ENCODE measurements at regions not wholly inside any gene's neighbourhood (a gene's known extent, or its start where the extent isn't known, plus 50 kb on each side); places are given as distances from the start of the nearest gene placed in this dataset.

GRCh38 chr3:20425138-20425537, 239.1 kb upstream of the SGO1 start:
- Histone ChIP-seq H3K4me2 (no peak overlapping the region), H3K9me2 (ENCODE audit: insufficient read depth) (no peaks in the 10 kb centered on the region), H3K27ac (ENCODE audit: low read depth) (no peak overlapping the region), H3F3A (replicated peaks; ENCODE audit: low read depth) (no peaks in the 10 kb centered on the region), H3K27me3 (ENCODE audit: insufficient read depth) (no peaks in the 10 kb centered on the region), H3K36me3 (ENCODE audit: insufficient read depth) (no peaks in the 10 kb centered on the region), H3K79me2 (replicated peaks; ENCODE audit: insufficient read depth) (no peaks in the 10 kb centered on the region), H4K20me1 (replicated peaks; ENCODE audit: insufficient read depth) (no peaks in the 10 kb centered on the region), H3K4me1 (ENCODE audit: insufficient read depth) (no peaks in the 10 kb centered on the region), H3K4me3 (no peak overlapping the region), H2AFZ (no peak overlapping the region)
- H3K4me1 Mint-ChIP-seq = no peaks in the 10 kb centered on the region
- no peaks in the 10 kb centered on the region; the same call in 2 of the 3 replicates for H3K36me3 Mint-ChIP-seq (ENCODE audit: low read depth)
- no peak overlapping the region for H3K4me3 Mint-ChIP-seq
- DNase-seq (ENCODE audit: low spot score) (no peak), ATAC-seq (no peak)
- TF ChIP-seq ZNF462 (CRISPR knock-in tag; IDR thresholded peaks at IDR 0.05) (no peak), REST (IDR thresholded peaks at IDR 0.05; ENCODE audit: unreplicated experiment) (no peak), CREB1 (CRISPR knock-in tag; IDR thresholded peaks at IDR 0.05; ENCODE audit: low read depth) (no peak), ZNF114 (CRISPR knock-in tag; IDR thresholded peaks at IDR 0.05) (no peak), JUNB (IDR thresholded peaks at IDR 0.05; ENCODE audit: unreplicated experiment) (no peak), ETS1 (IDR thresholded peaks at IDR 0.05) (no peak), NANOG (IDR thresholded peaks at IDR 0.05; ENCODE audit: borderline replicate concordance) (no peak), EZH2phosphoT487 (IDR thresholded peaks at IDR 0.05; ENCODE audit: unreplicated experiment) (no peak), CTCF (conservative IDR thresholded peaks at IDR 0.05; ENCODE audit: low read depth in 2 of 2) (no peak), EZH2 (IDR thresholded peaks at IDR 0.05; ENCODE audit: low read depth, unreplicated experiment) (no peak), STAT1 (IDR thresholded peaks at IDR 0.05; ENCODE audit: unreplicated experiment) (no peak), ZNF331 (CRISPR knock-in tag; IDR thresholded peaks at IDR 0.05; ENCODE audit: low read depth) (no peak), POLR2AphosphoS5 (IDR thresholded peaks at IDR 0.05; ENCODE audit: low read depth) (no peak)
- H3K27ac Mint-ChIP-seq = no peak overlapping the region
- H3K9me3 Mint-ChIP-seq = peaks cover 28% of the 10 kb centered on the region
- no peaks in the 10 kb centered on the region for H3K27me3 Mint-ChIP-seq (ENCODE audit: insufficient read depth, low read depth, poor library complexity)
